ENCODE measurements at regions not wholly inside any gene's neighbourhood (a gene's known extent, or its start where the extent isn't known, plus 50 kb on each side); places are given as distances from the start of the nearest gene placed in this dataset.

- Histone ChIP-seq H3K27ac (no peak overlapping the region), H3K27me3 (no peaks in the 10 kb centered on the region), H3K4me3 (no peak overlapping the region), H3K9me3 (no peaks in the 10 kb centered on the region), H3K36me3 (no peaks in the 10 kb centered on the region), H3K4me1 (peaks cover 0 to 8% (median 0%) of the 10 kb centered on the region in 4 donors)
- WGBS, 2 donors, result 81 to 97% methylated on average over 3 of the region's 3 CpGs
- DNase-seq (ENCODE audit: low spot score in 2 of 2), result no peak
- TF ChIP-seq EP300 (IDR thresholded peaks at IDR 0.05), result no peak
- no peak for TF ChIP-seq POLR2A (IDR thresholded peaks at IDR 0.05)
- TF ChIP-seq, protein P1, sequence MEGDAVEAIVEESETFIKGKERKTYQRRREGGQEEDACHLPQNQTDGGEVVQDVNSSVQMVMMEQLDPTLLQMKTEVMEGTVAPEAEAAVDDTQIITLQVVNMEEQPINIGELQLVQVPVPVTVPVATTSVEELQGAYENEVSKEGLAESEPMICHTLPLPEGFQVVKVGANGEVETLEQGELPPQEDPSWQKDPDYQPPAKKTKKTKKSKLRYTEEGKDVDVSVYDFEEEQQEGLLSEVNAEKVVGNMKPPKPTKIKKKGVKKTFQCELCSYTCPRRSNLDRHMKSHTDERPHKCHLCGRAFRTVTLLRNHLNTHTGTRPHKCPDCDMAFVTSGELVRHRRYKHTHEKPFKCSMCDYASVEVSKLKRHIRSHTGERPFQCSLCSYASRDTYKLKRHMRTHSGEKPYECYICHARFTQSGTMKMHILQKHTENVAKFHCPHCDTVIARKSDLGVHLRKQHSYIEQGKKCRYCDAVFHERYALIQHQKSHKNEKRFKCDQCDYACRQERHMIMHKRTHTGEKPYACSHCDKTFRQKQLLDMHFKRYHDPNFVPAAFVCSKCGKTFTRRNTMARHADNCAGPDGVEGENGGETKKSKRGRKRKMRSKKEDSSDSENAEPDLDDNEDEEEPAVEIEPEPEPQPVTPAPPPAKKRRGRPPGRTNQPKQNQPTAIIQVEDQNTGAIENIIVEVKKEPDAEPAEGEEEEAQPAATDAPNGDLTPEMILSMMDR (IDR thresholded peaks at IDR 0.05), result no peak
These were observed 337.1 kb upstream of the ZMIZ1 start for GRCh38 chr10:78731675-78732074.

DNA sequence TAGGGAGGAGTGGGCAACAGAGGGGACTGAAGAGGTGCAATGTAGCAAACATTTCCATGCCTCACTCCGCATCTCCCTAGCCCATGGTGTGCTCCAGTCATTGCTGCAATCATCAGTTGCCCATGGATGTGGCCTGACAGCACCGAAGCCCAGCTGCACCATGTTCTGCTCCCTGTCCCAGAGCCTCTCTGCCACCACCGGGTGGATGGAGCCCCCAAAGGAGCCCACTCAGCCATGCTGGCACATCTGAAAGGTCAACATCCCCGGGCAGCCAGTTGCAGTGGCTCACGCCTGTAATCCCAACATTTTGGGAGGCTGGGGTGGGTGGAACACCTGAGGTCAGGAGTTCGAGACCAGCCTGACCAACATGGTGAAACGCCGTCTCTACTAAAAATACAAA is 336.4 kb upstream of the ZMIZ1 start:
- peaks cover 0 to 8% (median 0%) of the 10 kb centered on the region in 4 donors for H3K4me1 ChIP-seq
- H3K27ac ChIP-seq, result no peak overlapping the region
- H3K9me3 ChIP-seq, result no peaks in the 10 kb centered on the region
- TF ChIP-seq POLR2A (IDR thresholded peaks at IDR 0.05) (no peak), EP300 (IDR thresholded peaks at IDR 0.05) (no peak)
- TF ChIP-seq, protein P1 (IDR thresholded peaks at IDR 0.05), result no peak
- no peaks in the 10 kb centered on the region for H3K27me3 ChIP-seq
- H3K4me3 ChIP-seq, result no peak overlapping the region
- H3K36me3 ChIP-seq, result no peaks in the 10 kb centered on the region
- 90 to 95% methylated on average over 7 to 8 of the region's 8 CpGs for WGBS, 2 donors
- DNase-seq (ENCODE audit: low spot score in 2 of 2), result no peak

- no peak for TF ChIP-seq EP300 (IDR thresholded peaks at IDR 0.05)
- TF ChIP-seq POLR2A (IDR thresholded peaks at IDR 0.05), result no peak
- TF ChIP-seq, protein P1 (IDR thresholded peaks at IDR 0.05), result no peak
- Histone ChIP-seq H3K4me1 (peaks cover 0 to 15% (median 5%) of the 10 kb centered on the region in 4 donors), H3K36me3 (no peaks in the 10 kb centered on the region), H3K4me3 (no peak overlapping the region), H3K9me3 (no peaks in the 10 kb centered on the region), H3K27ac (no peak overlapping the region), H3K27me3 (no peaks in the 10 kb centered on the region)
- 81 to 94% methylated on average over 3 to 4 of the region's 4 CpGs for WGBS, 2 donors
- no peak for DNase-seq (ENCODE audit: low spot score in 2 of 2)
These were observed 331.7 kb upstream of the ZMIZ1 start for GRCh38 chr10:78736926-78737630.

- no peaks in the 10 kb centered on the region for H3K9me3 ChIP-seq
- WGBS, 2 donors, result 85% methylated on average over 7 of the region's 7 CpGs
- no peaks in the 10 kb centered on the region for H3K27me3 ChIP-seq
- peaks cover 0 to 26% (median 8%) of the 10 kb centered on the region in 4 donors for H3K4me1 ChIP-seq
- H3K36me3 ChIP-seq, result no peaks in the 10 kb centered on the region
- no peak for DNase-seq (ENCODE audit: low spot score in 2 of 2)
- no peak overlapping the region for H3K4me3 ChIP-seq
- H3K27ac ChIP-seq, result no peak overlapping the region
- TF ChIP-seq EP300 (IDR thresholded peaks at IDR 0.05), result no peak
- TF ChIP-seq, protein P1 (IDR thresholded peaks at IDR 0.05), result no peak
These were observed 330.6 kb upstream of the ZMIZ1 start for GRCh38 chr10:78737883-78738856.

DNA sequence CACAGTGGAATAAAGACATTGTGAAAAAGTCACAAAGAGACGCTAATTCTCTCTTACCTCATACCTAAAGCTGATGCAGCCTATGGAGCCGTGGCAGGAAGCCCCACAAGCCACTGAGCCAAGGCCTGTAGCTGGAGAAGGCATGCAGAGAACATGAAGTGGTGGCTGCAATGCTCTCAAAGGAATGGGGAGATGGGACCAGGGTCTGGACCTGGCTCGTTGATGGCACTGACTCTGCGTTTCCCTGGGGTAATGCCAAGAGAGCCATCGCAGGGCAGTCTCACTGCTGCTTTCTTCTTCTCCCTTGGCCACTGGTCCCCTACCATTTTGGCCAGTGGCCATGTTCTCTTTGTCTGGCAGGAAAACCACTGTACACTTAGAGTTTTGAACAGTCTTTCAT is 329.9 kb upstream of the ZMIZ1 start:
- 85 to 94% methylated on average over 5 of the region's 5 CpGs for whole genome bisulfite sequencing, 2 donors
- no peaks in the 10 kb centered on the region for H3K9me3 ChIP-seq
- H3K4me3 ChIP-seq, result no peak overlapping the region
- DNase-seq (ENCODE audit: low spot score in 2 of 2), result no peak
- TF ChIP-seq EP300 (IDR thresholded peaks at IDR 0.05), result no peak
- TF ChIP-seq, protein P1 (IDR thresholded peaks at IDR 0.05), result no peak
- no peak for TF ChIP-seq POLR2A (IDR thresholded peaks at IDR 0.05)
- H3K27me3 ChIP-seq, result no peaks in the 10 kb centered on the region
- no peak overlapping the region for H3K27ac ChIP-seq
- H3K4me1 ChIP-seq, result peaks cover 0 to 33% (median 8%) of the 10 kb centered on the region in 4 donors
- H3K36me3 ChIP-seq, result no peaks in the 10 kb centered on the region

Measured in tibial nerve (tissue), 4 donors.